ENCODE measurements at regions not wholly inside any gene's neighbourhood (a gene's known extent, or its start where the extent isn't known, plus 50 kb on each side); places are given as distances from the start of the nearest gene placed in this dataset.

DNA sequence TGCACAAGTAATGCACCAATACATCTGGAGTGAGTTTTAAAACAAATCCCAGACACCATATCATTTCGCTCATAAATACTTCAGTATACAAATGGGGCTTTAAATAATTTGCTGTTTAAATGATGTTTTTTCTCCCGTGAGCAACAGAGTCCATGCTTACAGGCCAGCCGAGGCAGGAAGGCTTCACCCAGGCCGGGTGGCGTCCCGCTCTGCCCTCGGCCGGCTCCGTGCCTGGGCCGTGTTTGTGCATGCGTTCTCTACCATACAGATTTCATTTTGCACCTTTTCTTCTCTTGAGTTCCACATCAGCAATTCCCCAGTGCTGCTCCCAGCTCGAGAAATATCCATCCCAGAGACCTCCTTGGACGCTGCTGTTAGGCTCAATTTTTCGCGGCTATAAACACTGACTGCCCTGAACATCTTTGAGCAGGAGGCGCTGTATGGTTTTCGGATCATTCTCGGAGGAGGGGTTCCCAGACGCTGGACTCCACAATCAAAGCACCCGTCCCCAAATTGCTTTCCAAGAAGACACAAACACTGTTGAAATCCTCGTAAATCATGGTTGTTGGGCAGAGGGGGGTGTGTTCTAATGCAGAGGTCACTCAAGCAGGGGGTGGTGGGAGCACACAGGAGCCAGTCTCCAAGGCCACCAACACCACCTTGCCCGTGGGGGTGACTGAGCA is 91.6 kb downstream of the MICALL2 start:
- TF ChIP-seq, protein P1, sequence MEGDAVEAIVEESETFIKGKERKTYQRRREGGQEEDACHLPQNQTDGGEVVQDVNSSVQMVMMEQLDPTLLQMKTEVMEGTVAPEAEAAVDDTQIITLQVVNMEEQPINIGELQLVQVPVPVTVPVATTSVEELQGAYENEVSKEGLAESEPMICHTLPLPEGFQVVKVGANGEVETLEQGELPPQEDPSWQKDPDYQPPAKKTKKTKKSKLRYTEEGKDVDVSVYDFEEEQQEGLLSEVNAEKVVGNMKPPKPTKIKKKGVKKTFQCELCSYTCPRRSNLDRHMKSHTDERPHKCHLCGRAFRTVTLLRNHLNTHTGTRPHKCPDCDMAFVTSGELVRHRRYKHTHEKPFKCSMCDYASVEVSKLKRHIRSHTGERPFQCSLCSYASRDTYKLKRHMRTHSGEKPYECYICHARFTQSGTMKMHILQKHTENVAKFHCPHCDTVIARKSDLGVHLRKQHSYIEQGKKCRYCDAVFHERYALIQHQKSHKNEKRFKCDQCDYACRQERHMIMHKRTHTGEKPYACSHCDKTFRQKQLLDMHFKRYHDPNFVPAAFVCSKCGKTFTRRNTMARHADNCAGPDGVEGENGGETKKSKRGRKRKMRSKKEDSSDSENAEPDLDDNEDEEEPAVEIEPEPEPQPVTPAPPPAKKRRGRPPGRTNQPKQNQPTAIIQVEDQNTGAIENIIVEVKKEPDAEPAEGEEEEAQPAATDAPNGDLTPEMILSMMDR (conservative IDR thresholded peaks at IDR 0.05): no peak
- no peak; the same call in 1 of the 2 replicates for TF ChIP-seq EZH2 (IDR thresholded peaks at IDR 0.05; ENCODE audit: low read depth)

All from PC-9 (cell line).